ENCODE measurements at regions not wholly inside any gene's neighbourhood (a gene's known extent, or its start where the extent isn't known, plus 50 kb on each side); places are given as distances from the start of the nearest gene placed in this dataset.

GRCh38 chr5:38728029-38728428 lies 117.8 kb upstream of the OSMR start:
- peaks cover 0 to 4% (median 1%) of the 10 kb centered on the region in 7 donors for H3K9me3 Mint-ChIP-seq
- Histone ChIP-seq H3K27me3 (ENCODE audit: control insufficient read depth in 2 of 2, insufficient read depth in 2 of 2, low read length in 2 of 2) (no peaks in the 10 kb centered on the region), H3K9ac (ENCODE audit: insufficient read depth, low read length, poor library complexity, severe bottlenecking) (no peak overlapping the region), H3K36me3 (replicated peaks in 1 of 2; ENCODE audit: control insufficient read depth in 1 of 2, insufficient read depth in 2 of 2, low read length in 2 of 2) (no peaks in the 10 kb centered on the region), H4K20me1 (ENCODE audit: insufficient read depth, low read length) (no peaks in the 10 kb centered on the region), H2AFZ (ENCODE audit: insufficient read depth, low read depth, low read length, poor library complexity, severe bottlenecking) (no peak overlapping the region), H3K79me2 (ENCODE audit: insufficient read depth, low read length) (no peaks in the 10 kb centered on the region), H3K4me3 (replicated peaks in 1 of 3; ENCODE audit: low read depth in 2 of 3, low read length in 3 of 3) (no peak overlapping the region), H3K27ac (ENCODE audit: low read depth in 1 of 2, low read length in 2 of 2) (no peak overlapping the region), H3K9me3 (replicated peaks in 1 of 2; ENCODE audit: control insufficient read depth in 1 of 2, insufficient read depth in 1 of 2, low read length in 2 of 2) (no peaks in the 10 kb centered on the region), H3K4me1 (ENCODE audit: control insufficient read depth in 1 of 2, insufficient read depth in 2 of 2, low read length in 2 of 2) (no peaks in the 10 kb centered on the region), H3K4me2 (replicated peaks; ENCODE audit: extremely low read depth, low read length, poor library complexity, severe bottlenecking) (no peak overlapping the region)
- H3K36me3 Mint-ChIP-seq: no peaks in the 10 kb centered on the region
- intact Hi-C loops (cut with micrococcal nuclease): no loop called here
- H3K27me3 Mint-ChIP-seq (ENCODE audit: low read depth in 3 of 3): peaks cover 0 to 4% (median 0%) of the 10 kb centered on the region in 3 donors
- 100% methylated on average over 2 of the region's 3 CpGs for WGBS (ENCODE audit: insufficient coverage)
- no peaks in the 10 kb centered on the region for H3K4me1 Mint-ChIP-seq
- no peak for TF ChIP-seq CTCF (IDR thresholded peaks at IDR 0.05)
- no peak for DNase-seq
- H3K4me3 Mint-ChIP-seq: no peak overlapping the region
- no peak overlapping the region for H3K27ac Mint-ChIP-seq

- no peak overlapping the region for H3K9ac ChIP-seq (ENCODE audit: insufficient read depth, low read length, poor library complexity, severe bottlenecking)
- Mint-ChIP-seq H3K4me3 (no peak overlapping the region), H3K4me1 (no peaks in the 10 kb centered on the region), H3K27ac (no peak overlapping the region), H3K27me3 (ENCODE audit: low read depth in 3 of 3) (peaks cover 2 to 4% (median 2%) of the 10 kb centered on the region in 3 donors), H3K36me3 (no peaks in the 10 kb centered on the region), H3K9me3 (peaks cover 0 to 3% (median 1%) of the 10 kb centered on the region in 7 donors)
- no peak for TF ChIP-seq CTCF (IDR thresholded peaks at IDR 0.05)
- H3K4me2 ChIP-seq (replicated peaks; ENCODE audit: extremely low read depth, low read length, poor library complexity, severe bottlenecking): no peak overlapping the region
- H3K27ac ChIP-seq (ENCODE audit: low read depth in 1 of 2, low read length in 2 of 2): no peak overlapping the region
- no peak overlapping the region for H2AFZ ChIP-seq (ENCODE audit: insufficient read depth, low read depth, low read length, poor library complexity, severe bottlenecking)
- DNase-seq: no peak
- no peaks in the 10 kb centered on the region for H4K20me1 ChIP-seq (ENCODE audit: insufficient read depth, low read length)
- no peak overlapping the region for H3K4me3 ChIP-seq (replicated peaks in 1 of 3; ENCODE audit: low read depth in 2 of 3, low read length in 3 of 3)
- WGBS (ENCODE audit: insufficient coverage): 93% methylated on average over 4 of the region's 4 CpGs
- no peaks in the 10 kb centered on the region for H3K4me1 ChIP-seq (ENCODE audit: control insufficient read depth in 1 of 2, insufficient read depth in 2 of 2, low read length in 2 of 2)
- no peaks in the 10 kb centered on the region for H3K9me3 ChIP-seq (replicated peaks in 1 of 2; ENCODE audit: control insufficient read depth in 1 of 2, insufficient read depth in 1 of 2, low read length in 2 of 2)
- no peaks in the 10 kb centered on the region for H3K79me2 ChIP-seq (ENCODE audit: insufficient read depth, low read length)
- intact Hi-C loops (cut with micrococcal nuclease): no loop called here
- H3K36me3 ChIP-seq (replicated peaks in 1 of 2; ENCODE audit: control insufficient read depth in 1 of 2, insufficient read depth in 2 of 2, low read length in 2 of 2): no peaks in the 10 kb centered on the region
- H3K27me3 ChIP-seq (ENCODE audit: control insufficient read depth in 2 of 2, insufficient read depth in 2 of 2, low read length in 2 of 2): no peaks in the 10 kb centered on the region
Measured at GRCh38 chr5:38731461-38731860, 114.4 kb upstream of the OSMR start.

All from CD14-positive monocyte (primary cell).